ENCODE measurements at regions not wholly inside any gene's neighbourhood (a gene's known extent, or its start where the extent isn't known, plus 50 kb on each side); places are given as distances from the start of the nearest gene placed in this dataset.
"Not testable (repeated sequence)": the region's sequence is repeated elsewhere in the genome, so short reads cannot be mapped to it uniquely, and the experiment has no call there.

DNA sequence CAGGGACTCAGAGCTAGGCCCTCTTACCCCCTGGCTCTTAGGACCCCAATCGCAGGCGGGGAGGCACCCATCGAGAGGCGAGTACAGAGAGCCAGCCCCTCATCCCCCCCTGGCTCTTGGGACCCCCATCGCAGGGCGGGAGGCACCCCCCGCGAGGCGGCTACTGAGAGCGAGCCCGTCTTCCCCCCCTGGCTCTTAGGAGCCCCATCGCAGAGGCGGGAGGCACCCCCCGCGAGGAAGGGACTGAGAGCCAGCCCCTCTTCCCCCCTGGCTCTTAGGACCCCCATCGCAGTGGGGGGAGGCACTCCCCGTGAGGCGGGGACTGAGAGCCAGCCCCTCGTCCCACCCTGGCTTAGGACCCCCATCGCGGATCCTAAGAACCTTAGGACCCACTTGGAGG lies 2422.1 kb upstream of the PCDH20 start:
- not testable (repeated sequence) for ATAC-seq

DNA sequence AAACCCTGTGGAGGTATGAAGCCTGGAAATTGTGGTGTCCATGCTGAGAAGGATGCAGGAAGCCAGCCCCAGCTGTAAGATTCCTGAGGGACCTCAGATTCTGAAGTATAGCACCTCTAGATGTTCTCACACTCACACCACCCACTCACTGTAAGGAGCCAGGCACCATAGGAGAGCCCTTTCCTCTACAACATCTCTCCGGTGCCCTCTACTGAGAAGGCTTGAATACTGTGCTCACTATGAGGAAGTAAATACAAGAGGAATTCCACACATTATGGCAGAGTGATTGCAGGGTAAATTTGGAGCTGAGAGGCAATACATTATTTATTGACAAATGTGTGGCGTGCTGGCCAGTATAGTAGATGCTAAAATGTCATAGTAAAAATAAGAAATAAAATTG lies 2414.0 kb upstream of the PCDH20 start:
- ATAC-seq = peak; percentile 80

DNA sequence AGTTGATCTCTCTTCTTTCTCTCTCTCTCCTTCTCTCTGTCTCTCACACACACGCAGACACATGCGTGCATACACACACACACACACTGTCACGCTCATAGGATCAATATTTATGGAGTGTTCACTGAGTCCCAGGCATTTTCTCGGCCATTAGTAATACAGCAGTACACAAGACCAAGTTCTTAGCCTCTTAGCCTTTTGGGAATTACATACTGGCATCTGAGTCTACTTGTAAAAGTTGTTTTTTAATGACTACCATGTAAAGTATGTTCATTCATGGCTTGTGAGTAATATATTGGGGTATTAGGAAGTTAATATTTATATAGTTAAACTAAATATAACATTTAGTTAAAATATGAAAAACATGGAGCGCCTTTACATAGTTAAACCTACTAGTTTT lies 2406.1 kb upstream of the PCDH20 start:
- ATAC-seq = not testable (repeated sequence)

DNA sequence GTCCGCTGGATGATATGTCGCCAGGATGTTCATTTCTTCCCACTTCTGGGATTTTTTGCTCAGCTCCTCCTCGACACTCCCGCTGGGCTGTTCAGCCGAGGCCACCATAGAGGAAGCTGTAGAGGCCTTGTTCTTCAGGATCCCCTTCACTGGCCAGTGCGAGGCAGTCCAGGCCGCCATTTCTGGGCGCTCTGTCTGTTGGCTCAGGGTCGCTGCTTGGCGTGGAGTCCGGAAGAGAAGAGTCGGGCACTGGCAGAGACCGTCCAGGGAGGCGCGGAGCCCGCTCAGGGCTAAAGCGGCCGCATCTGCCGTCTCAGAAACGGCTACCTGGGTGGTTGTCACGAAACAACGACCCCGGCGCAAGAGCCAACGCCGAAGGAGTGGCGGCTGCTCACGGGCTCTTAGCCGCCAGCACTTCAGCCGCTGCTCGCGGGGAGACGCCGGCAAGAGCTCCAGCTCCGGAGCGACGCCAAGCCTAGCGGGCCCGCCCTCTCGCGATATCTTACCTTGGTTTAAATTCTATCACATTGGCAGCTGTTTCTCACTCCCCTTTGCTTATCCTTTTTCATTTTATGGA lies 2395.9 kb upstream of the PCDH20 start:
- ATAC-seq = not testable (repeated sequence)

DNA sequence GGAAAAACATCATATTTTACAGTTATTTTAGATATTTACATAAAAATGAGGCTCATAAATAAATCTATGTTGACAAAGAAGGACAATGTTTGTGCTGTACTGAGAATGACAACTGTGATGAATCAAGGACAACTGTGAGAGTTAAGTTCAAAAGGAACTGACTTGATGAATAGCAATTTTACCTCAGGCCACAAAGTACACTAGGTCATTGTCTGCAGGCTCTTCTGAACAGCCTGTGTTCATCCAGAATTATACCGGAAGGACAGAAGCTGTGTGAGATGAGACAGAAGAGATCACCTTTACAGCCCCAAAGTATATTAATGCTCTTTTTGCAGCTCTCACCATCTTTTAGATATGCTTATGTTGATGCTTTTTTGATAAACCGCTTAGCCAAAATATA lies 2375.5 kb upstream of the PCDH20 start:
- not testable (repeated sequence) for ATAC-seq

DNA sequence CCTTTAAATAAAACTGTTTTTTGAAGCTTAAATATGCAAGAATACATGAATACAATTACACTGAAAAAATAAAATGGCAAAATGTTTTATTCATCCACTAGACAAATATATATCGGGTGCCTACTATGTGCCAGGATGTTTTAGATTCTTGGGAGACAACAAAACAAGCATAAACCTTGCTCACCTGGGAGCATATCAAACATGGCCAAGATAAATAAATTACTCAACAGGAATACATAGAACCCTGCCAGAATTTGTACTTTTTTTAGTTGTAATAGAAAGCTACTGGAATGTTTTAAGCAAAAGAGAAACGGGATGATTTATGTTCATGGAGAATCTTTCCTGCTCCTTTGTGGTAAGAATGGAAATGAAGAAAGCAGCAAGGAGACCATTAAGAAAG lies 2358.5 kb upstream of the PCDH20 start:
- TF ChIP-seq ESRRG (CRISPR knock-in tag; IDR thresholded peaks at IDR 0.05) (no peak), OSR1 (CRISPR knock-in tag; IDR thresholded peaks at IDR 0.05) (no peak), SNAI2 (CRISPR knock-in tag; IDR thresholded peaks at IDR 0.05) (no peak), TOX (CRISPR knock-in tag; IDR thresholded peaks at IDR 0.05; ENCODE audit: borderline replicate concordance) (no peak), ZFP3 (CRISPR knock-in tag; IDR thresholded peaks at IDR 0.05) (no peak)
- TF ChIP-seq, protein P1, sequence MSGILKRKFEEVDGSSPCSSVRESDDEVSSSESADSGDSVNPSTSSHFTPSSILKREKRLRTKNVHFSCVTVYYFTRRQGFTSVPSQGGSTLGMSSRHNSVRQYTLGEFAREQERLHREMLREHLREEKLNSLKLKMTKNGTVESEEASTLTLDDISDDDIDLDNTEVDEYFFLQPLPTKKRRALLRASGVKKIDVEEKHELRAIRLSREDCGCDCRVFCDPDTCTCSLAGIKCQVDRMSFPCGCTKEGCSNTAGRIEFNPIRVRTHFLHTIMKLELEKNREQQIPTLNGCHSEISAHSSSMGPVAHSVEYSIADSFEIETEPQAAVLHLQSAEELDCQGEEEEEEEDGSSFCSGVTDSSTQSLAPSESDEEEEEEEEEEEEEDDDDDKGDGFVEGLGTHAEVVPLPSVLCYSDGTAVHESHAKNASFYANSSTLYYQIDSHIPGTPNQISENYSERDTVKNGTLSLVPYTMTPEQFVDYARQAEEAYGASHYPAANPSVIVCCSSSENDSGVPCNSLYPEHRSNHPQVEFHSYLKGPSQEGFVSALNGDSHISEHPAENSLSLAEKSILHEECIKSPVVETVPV (CRISPR knock-in tag; IDR thresholded peaks at IDR 0.05) = no peak
- no peak for ATAC-seq

DNA sequence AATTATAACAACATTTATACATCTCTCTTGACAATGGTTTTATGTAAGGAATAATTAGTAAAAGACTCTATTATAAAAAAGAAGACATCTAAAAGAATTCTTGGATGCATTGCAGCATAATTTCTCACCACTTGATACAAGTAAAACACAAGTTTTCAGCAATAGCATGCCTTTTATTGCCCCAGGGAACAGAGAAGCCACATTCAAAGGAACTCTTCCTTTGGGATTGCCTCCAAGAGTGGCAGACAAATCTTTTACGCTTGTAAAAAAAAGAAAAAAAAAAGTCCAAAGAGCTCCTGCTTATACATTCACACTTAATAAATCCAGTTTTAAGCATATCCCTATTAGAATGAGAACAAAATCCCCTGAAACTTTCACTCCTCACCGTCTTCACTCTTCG lies 2357.8 kb upstream of the PCDH20 start:
- no peak for ATAC-seq
- no peak for TF ChIP-seq TCF4 (CRISPR knock-in tag; IDR thresholded peaks at IDR 0.05; ENCODE audit: borderline replicate concordance)
- TF ChIP-seq ZC3H10 (CRISPR knock-in tag; IDR thresholded peaks at IDR 0.05) = no peak
- TF ChIP-seq SNAI2 (CRISPR knock-in tag; IDR thresholded peaks at IDR 0.05) = no peak
- TF ChIP-seq ISL1 (CRISPR knock-in tag; IDR thresholded peaks at IDR 0.05) = no peak
- TF ChIP-seq, protein P1 (CRISPR knock-in tag; IDR thresholded peaks at IDR 0.05) = no peak
- no peak for TF ChIP-seq GLIS3 (CRISPR knock-in tag; IDR thresholded peaks at IDR 0.05)
- TF ChIP-seq, protein P2, sequence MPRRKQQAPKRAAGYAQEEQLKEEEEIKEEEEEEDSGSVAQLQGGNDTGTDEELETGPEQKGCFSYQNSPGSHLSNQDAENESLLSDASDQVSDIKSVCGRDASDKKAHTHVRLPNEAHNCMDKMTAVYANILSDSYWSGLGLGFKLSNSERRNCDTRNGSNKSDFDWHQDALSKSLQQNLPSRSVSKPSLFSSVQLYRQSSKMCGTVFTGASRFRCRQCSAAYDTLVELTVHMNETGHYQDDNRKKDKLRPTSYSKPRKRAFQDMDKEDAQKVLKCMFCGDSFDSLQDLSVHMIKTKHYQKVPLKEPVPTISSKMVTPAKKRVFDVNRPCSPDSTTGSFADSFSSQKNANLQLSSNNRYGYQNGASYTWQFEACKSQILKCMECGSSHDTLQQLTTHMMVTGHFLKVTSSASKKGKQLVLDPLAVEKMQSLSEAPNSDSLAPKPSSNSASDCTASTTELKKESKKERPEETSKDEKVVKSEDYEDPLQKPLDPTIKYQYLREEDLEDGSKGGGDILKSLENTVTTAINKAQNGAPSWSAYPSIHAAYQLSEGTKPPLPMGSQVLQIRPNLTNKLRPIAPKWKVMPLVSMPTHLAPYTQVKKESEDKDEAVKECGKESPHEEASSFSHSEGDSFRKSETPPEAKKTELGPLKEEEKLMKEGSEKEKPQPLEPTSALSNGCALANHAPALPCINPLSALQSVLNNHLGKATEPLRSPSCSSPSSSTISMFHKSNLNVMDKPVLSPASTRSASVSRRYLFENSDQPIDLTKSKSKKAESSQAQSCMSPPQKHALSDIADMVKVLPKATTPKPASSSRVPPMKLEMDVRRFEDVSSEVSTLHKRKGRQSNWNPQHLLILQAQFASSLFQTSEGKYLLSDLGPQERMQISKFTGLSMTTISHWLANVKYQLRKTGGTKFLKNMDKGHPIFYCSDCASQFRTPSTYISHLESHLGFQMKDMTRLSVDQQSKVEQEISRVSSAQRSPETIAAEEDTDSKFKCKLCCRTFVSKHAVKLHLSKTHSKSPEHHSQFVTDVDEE (CRISPR knock-in tag; IDR thresholded peaks at IDR 0.05) = no peak
- TF ChIP-seq ZNF565 (CRISPR knock-in tag; conservative IDR thresholded peaks at IDR 0.05; ENCODE audit: low read depth) = no peak
- TF ChIP-seq CSDC2 (CRISPR knock-in tag; IDR thresholded peaks at IDR 0.05) = no peak
- TF ChIP-seq TOX (CRISPR knock-in tag; IDR thresholded peaks at IDR 0.05; ENCODE audit: borderline replicate concordance) = no peak
- no peak for TF ChIP-seq ZNF8 (CRISPR knock-in tag; IDR thresholded peaks at IDR 0.05)
- no peak for TF ChIP-seq RARB (CRISPR knock-in tag; IDR thresholded peaks at IDR 0.05)
- TF ChIP-seq OSR1 (CRISPR knock-in tag; IDR thresholded peaks at IDR 0.05) = no peak
- TF ChIP-seq, protein P3, sequence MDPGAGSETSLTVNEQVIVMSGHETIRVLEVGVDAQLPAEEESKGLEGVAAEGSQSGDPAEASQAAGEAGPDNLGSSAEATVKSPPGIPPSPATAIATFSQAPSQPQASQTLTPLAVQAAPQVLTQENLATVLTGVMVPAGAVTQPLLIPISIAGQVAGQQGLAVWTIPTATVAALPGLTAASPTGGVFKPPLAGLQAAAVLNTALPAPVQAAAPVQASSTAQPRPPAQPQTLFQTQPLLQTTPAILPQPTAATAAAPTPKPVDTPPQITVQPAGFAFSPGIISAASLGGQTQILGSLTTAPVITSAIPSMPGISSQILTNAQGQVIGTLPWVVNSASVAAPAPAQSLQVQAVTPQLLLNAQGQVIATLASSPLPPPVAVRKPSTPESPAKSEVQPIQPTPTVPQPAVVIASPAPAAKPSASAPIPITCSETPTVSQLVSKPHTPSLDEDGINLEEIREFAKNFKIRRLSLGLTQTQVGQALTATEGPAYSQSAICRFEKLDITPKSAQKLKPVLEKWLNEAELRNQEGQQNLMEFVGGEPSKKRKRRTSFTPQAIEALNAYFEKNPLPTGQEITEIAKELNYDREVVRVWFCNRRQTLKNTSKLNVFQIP (CRISPR knock-in tag; IDR thresholded peaks at IDR 0.05; ENCODE audit: borderline replicate concordance, low read depth) = no peak
- no peak for TF ChIP-seq PPARA (CRISPR knock-in tag; IDR thresholded peaks at IDR 0.05; ENCODE audit: borderline replicate concordance)
- TF ChIP-seq, protein P4, sequence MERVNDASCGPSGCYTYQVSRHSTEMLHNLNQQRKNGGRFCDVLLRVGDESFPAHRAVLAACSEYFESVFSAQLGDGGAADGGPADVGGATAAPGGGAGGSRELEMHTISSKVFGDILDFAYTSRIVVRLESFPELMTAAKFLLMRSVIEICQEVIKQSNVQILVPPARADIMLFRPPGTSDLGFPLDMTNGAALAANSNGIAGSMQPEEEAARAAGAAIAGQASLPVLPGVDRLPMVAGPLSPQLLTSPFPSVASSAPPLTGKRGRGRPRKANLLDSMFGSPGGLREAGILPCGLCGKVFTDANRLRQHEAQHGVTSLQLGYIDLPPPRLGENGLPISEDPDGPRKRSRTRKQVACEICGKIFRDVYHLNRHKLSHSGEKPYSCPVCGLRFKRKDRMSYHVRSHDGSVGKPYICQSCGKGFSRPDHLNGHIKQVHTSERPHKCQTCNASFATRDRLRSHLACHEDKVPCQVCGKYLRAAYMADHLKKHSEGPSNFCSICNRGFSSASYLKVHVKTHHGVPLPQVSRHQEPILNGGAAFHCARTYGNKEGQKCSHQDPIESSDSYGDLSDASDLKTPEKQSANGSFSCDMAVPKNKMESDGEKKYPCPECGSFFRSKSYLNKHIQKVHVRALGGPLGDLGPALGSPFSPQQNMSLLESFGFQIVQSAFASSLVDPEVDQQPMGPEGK (CRISPR knock-in tag; IDR thresholded peaks at IDR 0.05; ENCODE audit: borderline replicate concordance) = no peak
- no peak for TF ChIP-seq ZFP30 (CRISPR knock-in tag; IDR thresholded peaks at IDR 0.05)
- TF ChIP-seq BACH2 (CRISPR knock-in tag; IDR thresholded peaks at IDR 0.05; ENCODE audit: borderline replicate concordance) = no peak
- TF ChIP-seq ZNF70 (CRISPR knock-in tag; IDR thresholded peaks at IDR 0.05) = no peak
- no peak for TF ChIP-seq ARNTL (CRISPR knock-in tag; IDR thresholded peaks at IDR 0.05; ENCODE audit: borderline replicate concordance, low read depth)

DNA sequence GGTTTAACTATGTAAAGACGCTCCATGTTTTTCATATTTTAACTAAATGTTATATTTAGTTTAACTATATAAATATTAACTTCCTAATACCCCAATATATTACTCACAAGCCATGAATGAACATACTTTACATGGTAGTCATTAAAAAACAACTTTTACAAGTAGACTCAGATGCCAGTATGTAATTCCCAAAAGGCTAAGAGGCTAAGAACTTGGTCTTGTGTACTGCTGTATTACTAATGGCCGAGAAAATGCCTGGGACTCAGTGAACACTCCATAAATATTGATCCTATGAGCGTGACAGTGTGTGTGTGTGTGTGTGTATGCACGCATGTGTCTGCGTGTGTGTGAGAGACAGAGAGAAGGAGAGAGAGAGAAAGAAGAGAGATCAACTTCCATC lies 2342.0 kb upstream of the PCDH20 start:
- ATAC-seq = not testable (repeated sequence)
